B cell (primary cell): ENCODE measurements at regions not wholly inside any gene's neighbourhood (a gene's known extent, or its start where the extent isn't known, plus 50 kb on each side); places are given as distances from the start of the nearest gene placed in this dataset.

Experiments
- ATAC-seq: fragments of 200-7000 bp; cut with Tn5 transposase; one replicate; pipeline ENCODE4 v1.10.0; 2021; ENCODE audit warnings: low read depth, mild to moderate bottlenecking, moderate number of reproducible peaks, moderate library complexity
- CTCF ChIA-PET: fragments of 350-600 bp; sonication (Branson Sonifier 250); formaldehyde crosslinking; loops from one replicate; lab custom pipeline; 2021; ENCODE audit warnings: antibody characterized with exemption, inconsistent platforms; lab: Charles Lee
- POLR2A ChIA-PET: fragments of 350-600 bp; sonication (Branson Sonifier 250); formaldehyde crosslinking; loops from one replicate; lab custom pipeline; 2021; ENCODE audit warnings: antibody characterized with exemption; lab: Charles Lee
- DNase-seq: peaks from one replicate; pipeline ENCODE4 v3.0.0; 2013
- H2AFZ ChIP-seq: 2 replicates; pipeline ENCODE4 v1.6.1; 2012; ENCODE audit warnings: mild to moderate bottlenecking, low read depth, low read length; ENCODE audit not compliant: insufficient read depth, poor library complexity, severe bottlenecking
- H3K27ac ChIP-seq, 2 donors: 1 replicate in 1 of 2; 2 replicates in 1 of 2; pipeline ENCODE4 v1.5.1; 2012 to 2013; ENCODE audit warnings: low read length in 2 of 2, mild to moderate bottlenecking in 2 of 2, moderate library complexity in 1 of 2
- H3K27me3 ChIP-seq, 4 experiments: fragments of 200-600 bp in 1 of 4; sonication (generic) in 1 of 4; replicated peaks in 1 of 4; 1 replicate in 2 of 4; 2 replicates in 2 of 4; pipeline versions ENCODE4 v1.6.1 to v1.7.0; 2013 to 2016; ENCODE audit warnings: low read length in 3 of 4, mild to moderate bottlenecking in 2 of 4, mixed read lengths in 1 of 4, moderate library complexity in 1 of 4; ENCODE audit not compliant: insufficient read depth in 4 of 4, control insufficient read depth in 3 of 4; ENCODE audit errors: control extremely low read depth in 1 of 4
- H3K36me3 ChIP-seq, 2 experiments: replicated peaks in 1 of 2; 1 replicate in 1 of 2; 2 replicates in 1 of 2; pipeline versions ENCODE4 v1.6.1 to v1.7.1; 2013; ENCODE audit warnings: low read length in 1 of 2; ENCODE audit not compliant: insufficient read depth in 2 of 2, control insufficient read depth in 1 of 2; ENCODE audit errors: control extremely low read depth in 1 of 2, extremely low read depth in 1 of 2
- H3K4me1 ChIP-seq, 2 donors: fragments of 200-600 bp in 1 of 2; sonication (generic) in 1 of 2; 1 replicate in 1 of 2; 2 replicates in 1 of 2; pipeline versions ENCODE4 v1.5.1 to v1.6.1; 2013 to 2017; ENCODE audit warnings: low read length in 2 of 2; ENCODE audit not compliant: control insufficient read depth in 2 of 2, insufficient read depth in 2 of 2
- H3K4me2 ChIP-seq: replicated peaks from 2 replicates; pipeline ENCODE3; 2012; ENCODE audit warnings: mild to moderate bottlenecking, low read depth, low read length; ENCODE audit not compliant: poor library complexity, severe bottlenecking
- H3K4me3 ChIP-seq, 5 experiments: fragments of 200-600 bp in 1 of 5; sonication (generic) in 1 of 5; 1 replicate in 3 of 5; 2 replicates in 2 of 5; pipeline versions ENCODE4 v1.5.1 to v1.7.0; 2011 to 2016; ENCODE audit warnings: low read length in 4 of 5, mild to moderate bottlenecking in 4 of 5, low read depth in 2 of 5, control low read depth in 1 of 5, moderate library complexity in 1 of 5; ENCODE audit not compliant: insufficient read depth in 1 of 5; ENCODE audit errors: control extremely low read depth in 1 of 5, extremely low read depth in 1 of 5
- H3K79me2 ChIP-seq: fragments of 200-600 bp; sonication (generic); one replicate; pipeline ENCODE4 v1.6.0; 2016; ENCODE audit warnings: low read length; ENCODE audit not compliant: control insufficient read depth, insufficient read depth
- H3K9ac ChIP-seq: fragments of 200-600 bp; sonication (generic); 2 replicates; pipeline ENCODE4 v1.6.1; 2017; ENCODE audit warnings: mild to moderate bottlenecking, low read length, moderate library complexity
- H3K9me3 ChIP-seq, 3 donors: one replicate each; pipeline versions ENCODE4 v1.6.1 to v1.7.1; 2013; ENCODE audit warnings: low read length in 2 of 3; ENCODE audit not compliant: control insufficient read depth in 2 of 3, insufficient read depth in 1 of 3; ENCODE audit errors: control extremely low read depth in 1 of 3
- H4K20me1 ChIP-seq: 2 replicates; pipeline ENCODE4 v1.6.0; 2012; ENCODE audit warnings: mild to moderate bottlenecking, low read length; ENCODE audit not compliant: insufficient read depth, control insufficient read depth, poor library complexity, severe bottlenecking
- H3K27ac Mint-ChIP-seq: one replicate; pipeline ENCODE4 v1.8.0; 2021; ENCODE audit warnings: mixed read lengths
- H3K27me3 Mint-ChIP-seq: one replicate; pipeline ENCODE4 v1.8.0; 2021; ENCODE audit warnings: mixed read lengths
- H3K4me1 Mint-ChIP-seq: one replicate; pipeline ENCODE4 v1.8.0; 2021; ENCODE audit warnings: mixed read lengths
- H3K4me3 Mint-ChIP-seq: one replicate; pipeline ENCODE4 v1.8.0; 2021; ENCODE audit warnings: mixed read lengths
- H3K9me3 Mint-ChIP-seq: one replicate; pipeline ENCODE4 v1.8.0; 2022; ENCODE audit warnings: mixed read lengths; ENCODE audit not compliant: insufficient read depth
- CTCF ChIP-seq: fragments of 200-600 bp; IDR thresholded peaks from one replicate; pipeline ENCODE4 v1.8.0; 2022; ENCODE audit warnings: antibody characterized with exemption, mild to moderate bottlenecking
- EZH2 ChIP-seq: IDR thresholded peaks from 2 replicates; pipeline ENCODE4 v1.6.1; 2012; ENCODE audit warnings: borderline replicate concordance, low read depth, mild to moderate bottlenecking, moderate library complexity, low read length; ENCODE audit not compliant: insufficient read depth, poor library complexity, severe bottlenecking
- WGBS: methylation state at CpG from one replicate; pipeline ENCODE4 v1.1.5; 2013; ENCODE audit warnings: missing lambda C conversion rate; ENCODE audit not compliant: insufficient coverage; 5-methylcytosine and 5-hydroxymethylcytosine counted together
- intact Hi-C: fragments of 100-400 bp; cut with micrococcal nuclease; formaldehyde crosslinking; loops from one replicate; pipeline ENCODE4 v1.10.0; 2022

- TF ChIP-seq CTCF (no peak), EZH2 (no peak)
- H3K4me3 ChIP-seq: no peak overlapping the region
- WGBS: no CpG with 5 or more reads among the region's 1 CpG
- no peaks in the 10 kb centered on the region for H3K79me2 ChIP-seq
- POLR2A ChIA-PET: no interaction called here
- Mint-ChIP-seq H3K9me3 (no peaks in the 10 kb centered on the region), H3K27ac (no peak overlapping the region), H3K4me1 (no peaks in the 10 kb centered on the region), H3K27me3 (no peaks in the 10 kb centered on the region), H3K4me3 (no peak overlapping the region)
- CTCF ChIA-PET: no interaction called here
- no peaks in the 10 kb centered on the region for H3K27me3 ChIP-seq
- H3K4me1 ChIP-seq: no peaks in the 10 kb centered on the region
- H3K36me3 ChIP-seq: no peaks in the 10 kb centered on the region
- no peaks in the 10 kb centered on the region for H3K9me3 ChIP-seq
- DNase-seq (no peak), ATAC-seq (no peak)
- no peak overlapping the region for H3K9ac ChIP-seq
- no peak overlapping the region for H3K4me2 ChIP-seq
- H4K20me1 ChIP-seq: no peaks in the 10 kb centered on the region
- intact Hi-C loops: no loop called here
- H2AFZ ChIP-seq: no peak overlapping the region
- H3K27ac ChIP-seq: no peak overlapping the region
Observed at GRCh38 chr4:117227925-117228324, 142.5 kb upstream of the TRAM1L1 start.

- H3K27me3 ChIP-seq: no peaks in the 10 kb centered on the region
- H3K4me2 ChIP-seq: no peak overlapping the region
- no peaks in the 10 kb centered on the region for H3K79me2 ChIP-seq
- CTCF ChIA-PET: no interaction called here
- peaks cover 0 to 13% (median 0%) of the 10 kb centered on the region in 3 donors for H3K9me3 ChIP-seq
- H3K27me3 Mint-ChIP-seq: no peaks in the 10 kb centered on the region
- WGBS: 87% methylated on average over 5 of the region's 6 CpGs
- TF ChIP-seq CTCF (no peak), EZH2 (no peak)
- no peak overlapping the region for H3K4me3 Mint-ChIP-seq
- H3K36me3 ChIP-seq: no peaks in the 10 kb centered on the region
- no peak overlapping the region for H3K27ac Mint-ChIP-seq
- H3K4me1 Mint-ChIP-seq: no peaks in the 10 kb centered on the region
- intact Hi-C loops: no loop called here
- no peak overlapping the region for H2AFZ ChIP-seq
- H3K9ac ChIP-seq: no peak overlapping the region
- ATAC-seq (no peak), DNase-seq (no peak)
- H3K27ac ChIP-seq: no peak overlapping the region
- no peak overlapping the region for H3K4me3 ChIP-seq
- H3K9me3 Mint-ChIP-seq: no peaks in the 10 kb centered on the region
- POLR2A ChIA-PET: no interaction called here
- H3K4me1 ChIP-seq: no peaks in the 10 kb centered on the region
- H4K20me1 ChIP-seq: no peaks in the 10 kb centered on the region
Observed at GRCh38 chr4:117239434-117239833, 154.1 kb upstream of the TRAM1L1 start.
